GM19351 (cell line): ENCODE measurements at regions not wholly inside any gene's neighbourhood (a gene's known extent, or its start where the extent isn't known, plus 50 kb on each side); places are given as distances from the start of the nearest gene placed in this dataset.
"Not testable (repeated sequence)": the region's sequence is repeated elsewhere in the genome, so short reads cannot be mapped to it uniquely, and the experiment has no call there.

Source experiments
- ATAC-seq: cut with Tn5 transposase; IDR thresholded peaks from one replicate; pipeline ENCODE4 v1.9.1; 2021; ENCODE audit warnings: mild to moderate bottlenecking, moderate library complexity; ENCODE audit not compliant: unreplicated experiment

DNA sequence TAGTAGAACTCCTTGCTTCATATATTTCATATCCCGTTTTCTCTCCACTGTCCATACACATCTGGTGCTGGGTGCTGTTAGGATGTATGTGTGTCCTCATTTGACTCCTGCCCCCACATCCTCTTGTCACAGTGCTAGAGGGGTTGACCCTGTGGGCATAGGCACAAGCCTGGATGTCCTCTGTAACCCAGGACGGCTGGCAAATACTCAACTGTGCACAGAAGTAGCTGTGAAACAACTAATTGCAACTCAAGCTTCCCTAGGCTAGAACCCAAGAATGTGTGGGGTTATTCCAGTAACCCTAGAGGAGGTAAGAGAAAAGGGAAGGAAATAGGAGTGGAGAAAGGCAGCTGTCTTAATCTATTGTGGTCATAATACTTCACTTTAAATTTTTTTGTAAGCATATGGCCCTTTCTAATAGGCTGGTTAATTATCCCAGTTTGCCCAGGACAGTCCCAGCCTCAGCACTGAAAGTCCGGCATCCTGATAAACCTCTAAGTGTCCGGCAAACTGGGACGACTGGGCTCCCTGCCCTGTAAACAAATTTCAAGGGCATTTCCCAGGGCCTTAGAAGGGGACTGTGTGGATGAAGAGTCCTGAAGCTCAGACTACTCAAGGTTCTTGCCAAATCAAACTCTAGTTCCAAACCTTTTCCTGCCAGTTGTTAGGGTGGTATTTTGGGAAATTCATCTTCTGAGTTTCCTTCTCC is 283.2 kb upstream of the CELF2 start:
- ATAC-seq, result no peak

GRCh38 chr10:10745291-10745690 is 272.4 kb upstream of the CELF2 start:
- ATAC-seq, result no peak

DNA sequence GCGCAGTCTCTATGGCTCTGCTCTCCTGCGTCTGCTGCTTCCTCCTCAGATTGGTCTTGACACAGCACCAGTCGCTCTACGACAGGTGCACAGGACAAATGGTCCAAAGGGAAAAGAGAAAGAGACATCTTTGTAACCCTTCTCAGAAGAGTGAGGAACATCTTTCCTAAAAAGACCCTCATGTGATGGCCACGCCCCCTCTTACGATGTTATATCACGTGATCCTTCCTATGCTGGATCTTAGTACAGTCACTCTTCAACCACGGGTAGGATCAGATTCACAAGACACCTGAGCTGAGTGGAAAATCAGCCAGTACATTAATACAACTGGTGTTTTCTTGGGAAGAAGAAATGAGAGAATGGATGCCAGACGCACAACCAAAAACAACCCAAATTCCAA is 262.2 kb upstream of the CELF2 start:
- ATAC-seq, result no peak

DNA sequence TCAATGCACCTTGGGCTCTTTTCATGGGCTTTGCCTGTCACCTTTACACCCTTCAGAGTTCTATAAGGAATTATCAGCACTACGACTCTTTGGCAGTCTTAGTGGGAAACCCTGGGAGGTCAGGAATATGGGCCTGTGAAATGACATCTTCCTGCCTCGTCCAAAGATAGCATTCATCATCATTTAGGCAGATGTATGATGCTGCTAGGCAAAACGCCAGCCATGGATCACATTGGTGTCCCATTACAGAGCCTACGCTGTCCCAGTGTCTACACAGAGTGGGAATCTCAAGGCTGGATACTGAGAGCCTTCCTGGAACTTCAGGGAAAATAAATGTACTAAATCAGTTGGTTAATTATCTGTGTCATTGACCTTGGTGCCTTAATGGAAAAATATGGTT is 259.4 kb upstream of the CELF2 start:
- ATAC-seq, result no peak

GRCh38 chr10:10759806-10760205 is 257.9 kb upstream of the CELF2 start:
- not testable (repeated sequence) for ATAC-seq

GRCh38 chr10:10765017-10765416 is 252.7 kb upstream of the CELF2 start:
- ATAC-seq, result no peak

- ATAC-seq, result no peak
Measured at GRCh38 chr10:10772411-10772810, 245.3 kb upstream of the CELF2 start.

- no peak for ATAC-seq
Measured at GRCh38 chr10:10772874-10773508, 244.7 kb upstream of the CELF2 start.

- ATAC-seq, result no peak
Measured at GRCh38 chr10:10774416-10774815, 243.3 kb upstream of the CELF2 start.

DNA sequence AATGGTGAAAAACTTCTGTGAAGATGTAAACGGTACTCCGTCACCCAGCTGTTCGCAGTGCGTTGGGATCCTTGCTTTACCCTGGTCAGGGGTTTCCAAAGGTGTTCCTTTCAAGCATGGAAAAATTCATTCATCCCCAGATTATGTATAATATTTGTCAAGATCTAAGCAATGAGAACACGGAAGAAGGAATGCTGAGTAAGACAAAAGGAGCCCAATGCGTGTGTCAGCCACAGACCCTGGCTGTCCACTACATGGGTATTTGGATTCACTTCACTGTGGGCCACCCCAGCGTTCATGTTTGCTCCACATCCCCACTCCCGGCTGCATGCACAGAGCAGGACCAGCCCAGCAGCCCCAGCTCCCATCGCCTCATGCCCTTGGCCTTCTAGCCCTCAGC is 241.3 kb upstream of the CELF2 start:
- ATAC-seq, result no peak

- no peak for ATAC-seq
Measured at GRCh38 chr10:10777279-10777678, 240.4 kb upstream of the CELF2 start.

- no peak for ATAC-seq
Measured at GRCh38 chr10:10777723-10778122, 239.9 kb upstream of the CELF2 start.

DNA sequence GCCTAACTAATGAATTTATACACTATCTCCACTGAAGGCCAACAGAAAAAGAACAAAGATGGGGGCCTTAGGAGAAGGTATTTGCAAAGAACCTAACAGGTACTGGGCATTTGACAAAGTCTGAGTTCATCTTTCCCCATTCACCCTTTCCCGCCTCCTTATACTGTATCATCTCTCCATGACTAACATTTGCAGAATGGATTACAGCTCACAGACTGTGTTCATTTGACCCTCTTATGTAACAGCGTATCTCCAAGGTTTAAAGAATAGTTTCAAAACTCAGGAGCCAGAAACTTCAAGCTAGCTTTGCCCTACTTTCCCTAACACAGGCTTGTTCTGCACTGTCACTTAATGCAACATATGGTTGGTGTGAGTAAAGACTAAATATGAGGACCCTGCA is 238.7 kb upstream of the CELF2 start:
- no peak for ATAC-seq

DNA sequence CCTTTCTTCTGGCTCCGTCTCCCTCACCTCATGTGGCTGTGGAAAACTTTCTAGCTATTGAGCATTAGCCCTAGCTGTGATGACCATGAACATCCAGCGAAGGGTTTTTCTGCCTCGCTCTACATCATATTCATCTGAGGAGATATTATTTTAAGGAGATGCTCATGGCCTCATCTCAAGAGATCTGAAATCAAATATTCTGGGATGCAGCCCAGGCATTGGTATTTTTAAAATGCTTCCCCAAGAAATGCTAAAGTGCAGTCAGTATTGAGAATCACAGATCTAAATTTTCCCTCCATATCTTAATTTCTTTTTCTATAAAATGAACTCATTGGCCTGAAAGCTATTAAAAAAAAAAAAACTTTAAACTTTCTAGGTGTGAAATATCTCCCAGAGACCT is 238.2 kb upstream of the CELF2 start:
- no peak for ATAC-seq

DNA sequence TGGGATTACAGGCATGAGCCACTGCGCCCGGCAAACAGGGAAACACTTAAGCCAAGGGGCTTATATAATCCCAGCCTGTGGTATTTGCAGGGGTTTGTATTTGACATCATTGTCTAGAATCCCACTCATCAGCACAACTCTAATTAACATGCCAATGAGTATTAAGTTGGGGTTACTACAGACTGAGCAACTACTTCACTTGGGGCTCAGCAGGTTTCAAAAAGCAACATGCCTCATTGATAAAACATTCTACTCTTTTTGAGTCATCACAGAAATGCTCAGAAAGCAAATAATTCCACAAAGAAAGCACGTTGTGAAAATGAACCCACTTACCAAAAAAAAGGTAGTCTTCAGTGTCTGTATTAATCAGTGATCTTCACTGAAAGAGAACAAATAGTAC is 236.9 kb upstream of the CELF2 start:
- ATAC-seq, result no peak

DNA sequence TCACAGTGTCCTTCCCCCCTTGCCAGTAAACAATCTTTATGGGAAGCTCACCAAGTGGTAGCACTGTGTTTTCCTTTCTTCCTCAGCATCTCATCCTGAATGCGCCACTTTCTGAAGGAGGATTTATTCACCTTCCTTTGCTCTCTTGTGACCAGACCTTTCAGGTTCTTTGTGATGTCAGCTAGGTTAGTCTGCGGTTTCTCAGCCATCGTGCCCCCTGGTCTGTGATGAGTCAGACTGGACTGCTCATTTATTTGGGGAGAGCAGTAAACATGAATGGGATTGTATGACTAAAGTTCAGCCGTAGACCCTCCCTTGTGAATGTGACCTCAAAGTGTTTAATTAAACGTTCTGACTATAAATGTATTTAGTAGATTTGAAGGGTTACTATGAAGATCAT is 235.1 kb upstream of the CELF2 start:
- ATAC-seq, result no peak

DNA sequence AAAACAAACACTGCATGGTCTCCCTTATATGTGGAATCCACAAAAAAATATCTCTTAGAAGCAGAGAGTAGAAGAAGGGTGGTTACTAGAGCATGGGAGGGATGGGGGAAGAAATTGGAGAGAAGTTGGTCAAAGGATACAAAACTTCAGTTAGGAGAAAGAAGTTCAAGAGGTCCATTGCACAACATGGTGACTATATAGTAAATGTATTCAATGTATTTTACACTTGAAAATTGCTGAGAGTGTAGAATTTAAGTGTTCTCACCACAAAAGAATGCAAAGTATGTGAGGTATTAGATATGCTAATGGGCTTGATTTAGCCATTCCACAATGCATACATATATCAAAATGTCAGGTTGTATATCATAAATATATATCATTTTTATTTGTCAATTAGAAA is 232.0 kb upstream of the CELF2 start:
- no peak for ATAC-seq

DNA sequence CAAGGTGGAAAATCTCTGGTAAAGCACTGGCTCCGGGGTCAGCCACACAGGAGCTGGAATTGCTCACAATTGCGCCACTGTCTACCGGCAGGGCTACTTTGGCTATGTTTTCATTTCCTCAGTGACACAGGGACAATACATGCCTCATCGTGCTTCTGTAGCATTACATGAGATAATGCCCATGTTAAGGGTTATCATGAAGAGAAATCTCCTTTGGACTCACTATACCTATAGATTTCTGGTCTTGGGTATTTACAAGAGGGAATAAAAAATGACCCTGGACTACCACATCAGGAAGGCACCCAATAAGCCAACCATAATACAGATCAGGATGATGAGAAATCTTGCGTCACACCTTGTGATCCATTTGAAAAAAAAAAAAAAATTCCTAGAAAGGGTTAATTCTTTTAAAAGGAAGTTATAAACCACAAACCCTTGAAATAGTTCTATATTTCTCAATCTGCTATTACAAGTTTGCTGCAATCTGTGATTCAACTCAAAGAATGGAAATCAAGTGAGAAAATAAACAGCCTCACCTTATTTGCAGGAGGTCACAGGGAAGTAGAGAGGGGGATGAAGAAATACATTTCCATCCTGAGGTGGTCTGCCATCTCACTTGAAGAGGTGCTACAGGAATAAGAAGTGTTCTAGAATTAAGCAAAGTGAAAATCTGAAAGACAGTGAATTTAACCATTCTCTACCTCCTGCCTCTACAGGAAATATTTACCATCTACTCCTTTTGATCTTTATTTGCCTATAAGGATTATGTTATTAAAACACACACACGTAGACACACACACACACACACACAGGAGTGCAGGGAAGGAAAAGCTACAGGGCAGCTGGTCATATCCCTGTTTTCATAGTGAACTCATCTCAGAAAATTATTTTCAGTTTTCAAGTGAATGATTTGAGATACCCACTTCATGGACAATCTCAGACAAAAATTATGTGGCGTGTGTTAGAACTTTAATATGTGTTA is 231.3 kb upstream of the CELF2 start:
- no peak for ATAC-seq

DNA sequence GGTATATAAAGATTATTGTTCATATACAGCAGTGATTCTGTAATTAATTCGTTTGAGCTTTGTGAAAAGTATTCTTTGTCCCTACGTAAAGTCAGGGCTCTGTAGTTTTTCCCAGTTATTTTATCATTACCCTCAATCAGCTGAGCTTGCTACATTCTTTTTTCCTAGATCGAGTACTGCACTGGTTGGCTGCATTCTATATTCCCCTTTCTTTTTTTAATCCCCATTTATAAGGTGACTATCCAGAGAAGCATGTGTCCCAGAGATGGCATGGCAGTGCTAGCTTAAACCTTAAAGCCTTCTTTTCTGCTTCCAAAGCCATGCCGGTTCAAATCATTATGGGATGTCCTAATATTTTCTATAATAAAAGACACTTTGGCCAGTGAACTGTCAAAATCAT is 230.1 kb upstream of the CELF2 start:
- no peak for ATAC-seq

GRCh38 chr10:10788761-10789160 is 228.9 kb upstream of the CELF2 start:
- ATAC-seq, result no peak

DNA sequence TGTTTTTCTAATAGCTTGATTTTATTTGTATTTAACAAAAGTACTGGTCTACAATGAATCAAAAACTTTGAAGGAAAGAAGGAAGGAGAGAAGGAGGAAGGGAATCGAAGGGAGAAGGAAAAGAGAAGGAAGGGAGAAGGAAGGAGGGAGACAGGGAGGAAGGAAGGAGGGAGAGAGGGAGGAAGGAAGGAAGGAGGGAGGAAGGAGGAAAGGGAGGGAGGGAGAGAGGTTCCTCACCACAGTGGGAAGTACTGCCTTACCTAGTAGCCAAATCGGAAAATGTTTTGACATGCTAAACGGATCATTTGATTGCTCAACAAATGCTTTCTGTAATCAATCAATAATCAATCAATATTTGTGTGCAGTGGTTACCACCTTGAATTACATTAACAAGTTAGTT is 225.8 kb upstream of the CELF2 start:
- no peak for ATAC-seq

GRCh38 chr10:10792681-10793080 is 225.0 kb upstream of the CELF2 start:
- no peak for ATAC-seq
